Sciatic nerve (tissue), 2 donors: ENCODE measurements at regions not wholly inside any gene's neighbourhood (a gene's known extent, or its start where the extent isn't known, plus 50 kb on each side); places are given as distances from the start of the nearest gene placed in this dataset.

ENCODE experiments used
- ATAC-seq: fragments of 200-7000 bp; cut with Tn5 transposase; one replicate; pipeline ENCODE4 v1.9.1; 2020; ENCODE audit warnings: mild to moderate bottlenecking, moderate library complexity
- DNase-seq: peaks from one replicate; pipeline ENCODE4 v3.0.0-alpha.2; 2020; ENCODE audit warnings: low spot score
- intact Hi-C: fragments of 100-400 bp; cut with DNase I; formaldehyde crosslinking; loops from one replicate; pipeline ENCODE4 v1.14.2; 2022
- donor health status: DM: no; HTN: no; CAD: no.
- donor health status: DM: no; HTN: no; CAD: no.

- ATAC-seq (no peak), DNase-seq (no peak)
- intact Hi-C loops: no loop called here
These were observed 1276.6 kb downstream of the BRD1 start for GRCh38 chr22:48551061-48551460.

GRCh38 chr22:48548391-48548790 lies 1279.3 kb downstream of the BRD1 start:
- intact Hi-C loops: no loop called here
- DNase-seq (no peak), ATAC-seq (no peak)

GRCh38 chr22:48547971-48548370 lies 1279.7 kb downstream of the BRD1 start:
- DNase-seq (no peak), ATAC-seq (no peak)
- intact Hi-C loops: no loop called here

- DNase-seq: no peak
- intact Hi-C loops: no loop called here
- no peak for ATAC-seq
These were observed 1280.8 kb downstream of the BRD1 start for GRCh38 chr22:48546653-48547424.

GRCh38 chr22:48545987-48546386 lies 1281.7 kb downstream of the BRD1 start:
- no peak for ATAC-seq
- no peak for DNase-seq
- intact Hi-C loops: no loop called here

- DNase-seq: no peak
- intact Hi-C loops: no loop called here
- no peak for ATAC-seq
These were observed 1286.1 kb downstream of the BRD1 start for GRCh38 chr22:48541401-48542098.

GRCh38 chr22:48539261-48539660 lies 1288.4 kb downstream of the BRD1 start:
- DNase-seq (no peak), ATAC-seq (no peak)
- intact Hi-C loops: no loop called here

GRCh38 chr22:48538291-48538820 lies 1289.3 kb downstream of the BRD1 start:
- intact Hi-C loops: no loop called here
- DNase-seq (no peak), ATAC-seq (no peak)

GRCh38 chr22:48537343-48537680 lies 1290.4 kb downstream of the BRD1 start:
- intact Hi-C loops: no loop called here
- ATAC-seq (peak; percentile 38), DNase-seq (no peak)

- peak; percentile 78 for ATAC-seq
- intact Hi-C loops: no loop called here
- no peak for DNase-seq
These were observed 1290.9 kb downstream of the BRD1 start for GRCh38 chr22:48536541-48537342.

- intact Hi-C loops: no loop called here
- DNase-seq: no peak
- ATAC-seq: no peak
These were observed 1291.7 kb downstream of the BRD1 start for GRCh38 chr22:48535868-48536540.

- intact Hi-C loops: no loop called here
- no peak for DNase-seq
- peak; percentile 3 for ATAC-seq
These were observed 1293.2 kb downstream of the BRD1 start for GRCh38 chr22:48534395-48534958.

GRCh38 chr22:48532986-48533385 lies 1294.7 kb downstream of the BRD1 start:
- intact Hi-C loops: no loop called here
- ATAC-seq (no peak), DNase-seq (no peak)

GRCh38 chr22:48531761-48532435 lies 1295.8 kb downstream of the BRD1 start:
- DNase-seq: no peak
- intact Hi-C loops: no loop called here
- ATAC-seq: no peak

GRCh38 chr22:48531108-48531507 lies 1296.6 kb downstream of the BRD1 start:
- DNase-seq (no peak), ATAC-seq (no peak)
- intact Hi-C loops: no loop called here

- intact Hi-C loops: no loop called here
- DNase-seq (no peak), ATAC-seq (no peak)
These were observed 1297.0 kb downstream of the BRD1 start for GRCh38 chr22:48530666-48531065.

- DNase-seq (no peak), ATAC-seq (no peak)
- intact Hi-C loops: no loop called here
These were observed 1299.3 kb downstream of the BRD1 start for GRCh38 chr22:48528221-48528915.

GRCh38 chr22:48523761-48524160 lies 1303.9 kb downstream of the BRD1 start:
- ATAC-seq (no peak), DNase-seq (no peak)
- intact Hi-C loops: no loop called here
